ENCODE measurements at regions not wholly inside any gene's neighbourhood (a gene's known extent, or its start where the extent isn't known, plus 50 kb on each side); places are given as distances from the start of the nearest gene placed in this dataset.

DNA sequence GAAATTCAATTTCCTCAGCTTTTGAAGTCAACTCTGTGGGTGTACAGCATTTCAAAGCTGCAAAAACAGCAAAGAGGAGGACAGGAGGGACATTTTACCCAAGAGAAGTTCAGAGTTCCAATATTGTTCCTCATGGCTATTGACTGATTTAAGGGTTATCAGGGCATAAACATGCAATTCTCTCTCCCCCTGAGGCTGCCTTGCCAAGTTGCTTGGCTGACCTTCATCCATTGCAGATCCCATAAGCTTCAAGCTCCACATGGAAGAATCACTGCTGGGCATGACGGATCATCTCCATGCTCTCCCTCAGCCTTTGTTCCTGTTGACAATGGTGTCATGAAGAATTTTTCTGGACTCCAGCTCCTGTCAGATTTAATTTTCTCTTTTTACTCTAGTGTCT, 115.2 kb upstream of the SERBP1 start:
- TF ChIP-seq, protein P1, sequence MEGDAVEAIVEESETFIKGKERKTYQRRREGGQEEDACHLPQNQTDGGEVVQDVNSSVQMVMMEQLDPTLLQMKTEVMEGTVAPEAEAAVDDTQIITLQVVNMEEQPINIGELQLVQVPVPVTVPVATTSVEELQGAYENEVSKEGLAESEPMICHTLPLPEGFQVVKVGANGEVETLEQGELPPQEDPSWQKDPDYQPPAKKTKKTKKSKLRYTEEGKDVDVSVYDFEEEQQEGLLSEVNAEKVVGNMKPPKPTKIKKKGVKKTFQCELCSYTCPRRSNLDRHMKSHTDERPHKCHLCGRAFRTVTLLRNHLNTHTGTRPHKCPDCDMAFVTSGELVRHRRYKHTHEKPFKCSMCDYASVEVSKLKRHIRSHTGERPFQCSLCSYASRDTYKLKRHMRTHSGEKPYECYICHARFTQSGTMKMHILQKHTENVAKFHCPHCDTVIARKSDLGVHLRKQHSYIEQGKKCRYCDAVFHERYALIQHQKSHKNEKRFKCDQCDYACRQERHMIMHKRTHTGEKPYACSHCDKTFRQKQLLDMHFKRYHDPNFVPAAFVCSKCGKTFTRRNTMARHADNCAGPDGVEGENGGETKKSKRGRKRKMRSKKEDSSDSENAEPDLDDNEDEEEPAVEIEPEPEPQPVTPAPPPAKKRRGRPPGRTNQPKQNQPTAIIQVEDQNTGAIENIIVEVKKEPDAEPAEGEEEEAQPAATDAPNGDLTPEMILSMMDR (optimal IDR thresholded peaks at IDR 0.05 in 1 of 3, IDR thresholded peaks at IDR 0.05 in 1 of 3, conservative IDR thresholded peaks at IDR 0.05 in 1 of 3; ENCODE audit: extremely low read depth in 1 of 3, insufficient read depth in 2 of 3, low read length in 3 of 3), result no peak
- no peak for TF ChIP-seq EZH2 (IDR thresholded peaks at IDR 0.05; ENCODE audit: low read length)

Data from keratinocyte (primary cell).